Heart left ventricle (tissue), 13 donors: ENCODE measurements at regions not wholly inside any gene's neighbourhood (a gene's known extent, or its start where the extent isn't known, plus 50 kb on each side); places are given as distances from the start of the nearest gene placed in this dataset.

ENCODE experiments used
- CTCF ChIP-seq, 12 donors: fragments of 200-600 bp; sonication (generic) in 4 of 12; IDR thresholded peaks; one replicate each; pipeline versions ENCODE4 v1.5.0 to v1.8.0; 2018 to 2022; ENCODE audit warnings: antibody characterized with exemption in 12 of 12, mild to moderate bottlenecking in 5 of 12
- POLR2A ChIP-seq, 2 donors: fragments of 450-650 bp; IDR thresholded peaks; one replicate each; pipeline ENCODE4 v1.6.1; 2017; ENCODE audit warnings: antibody characterized with exemption in 2 of 2, mild to moderate bottlenecking in 2 of 2, moderate library complexity in 2 of 2
- donor health status: ischemic (EF 13 %, LVEDD 7.1; RV severe dilation, severe dysfunction).
- donor health status: DM: no; HTN: yes; CAD: no.
- donor health status: DM: no; HTN: no; CAD: no.
- donor health status: ischemic (EF 25% LVEDD 6.9; RV normal size, moderate dysfunction).
- donor health status: ischemic (EF 25% LVEDD 5.7; RV mildly dilated, moderate dysfunction).
- donor health status: ischemic (EF 35%, LVEDD 5.7; RV mildly dilated, moderate dysfunction).
- donor health status: nonischemic (EF 11% LVEDD 7.7; RV severe dilation, severe dysfunction).
- donor health status: DM: yes; HTN: yes; CAD: no.
- donor health status: PGD.
- donor health status: ischemic (EF 29% LVEDD 5.4; RV normal size, mild dysfunction).
- donor health status: nonischemic (EF 23%, LVEDD 6.1; RV moderate dilation, normal function).

GRCh38 chr12:59408431-59408830 lies 187.4 kb upstream of the SLC16A7 start:
- TF ChIP-seq POLR2A (IDR thresholded peaks at IDR 0.05) (no peak), CTCF (IDR thresholded peaks at IDR 0.05) (no peak)
